Urinary bladder (tissue), 3 donors: ENCODE measurements at regions not wholly inside any gene's neighbourhood (a gene's known extent, or its start where the extent isn't known, plus 50 kb on each side); places are given as distances from the start of the nearest gene placed in this dataset.
A peak's percentile ranks its signal among the peaks of the same experiment; 100 is the strongest.
"Not testable (repeated sequence)": the region's sequence is repeated elsewhere in the genome, so short reads cannot be mapped to it uniquely, and the experiment has no call there.

Experiments
- DNase-seq: peaks from one replicate; pipeline ENCODE4 v3.0.0-alpha.2; 2015; ENCODE audit errors: extremely low spot score
- H3K27ac ChIP-seq: one replicate; pipeline ENCODE4 v1.5.1; 2013; ENCODE audit warnings: low read depth, mild to moderate bottlenecking, moderate library complexity
- H3K36me3 ChIP-seq: one replicate; pipeline ENCODE4 v1.6.1; 2013; ENCODE audit warnings: mild to moderate bottlenecking, moderate library complexity; ENCODE audit not compliant: insufficient read depth
- H3K4me1 ChIP-seq: one replicate; pipeline ENCODE4 v1.6.1; 2013; ENCODE audit warnings: mild to moderate bottlenecking, moderate library complexity; ENCODE audit not compliant: insufficient read depth
- H3K4me3 ChIP-seq: one replicate; pipeline ENCODE4 v1.5.1; 2013; ENCODE audit warnings: low read depth, low read length
- WGBS: extraction: QIAGEN DNeasy Blood & Tissue Kit; methylation state at CpG from one replicate; pipeline ENCODE4 v1.1.7; 2013; 5-methylcytosine and 5-hydroxymethylcytosine counted together
- donor health status: healthy with polysubstance abuse.
- donor health status: healthy.

DNA sequence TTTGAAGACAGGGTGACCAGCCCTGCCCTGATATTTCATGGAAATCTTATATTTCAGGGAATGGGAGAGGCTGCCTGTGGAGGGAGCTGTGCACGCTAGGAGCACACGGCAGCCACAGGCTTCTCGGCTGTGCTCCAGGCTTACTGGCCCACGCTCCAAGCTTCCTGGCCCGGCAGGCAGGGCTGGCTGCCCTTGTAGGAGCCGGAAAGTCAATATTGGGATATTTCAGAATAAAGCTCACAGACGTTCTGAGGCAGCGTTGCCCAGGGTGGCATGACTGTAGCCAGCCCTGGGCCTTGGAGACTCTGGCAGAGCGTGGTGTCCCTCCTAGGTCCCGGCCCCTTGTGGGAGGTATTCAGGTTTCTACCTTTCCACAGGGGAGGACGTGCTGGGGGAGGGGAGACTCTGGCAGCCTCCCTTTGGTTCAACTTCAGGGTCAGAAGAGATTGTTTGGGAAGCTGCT lies 95.6 kb downstream of the NPIPB11 start:
- WGBS = 58% methylated on average over 11 of the region's 11 CpGs
- DNase-seq = no peak

DNA sequence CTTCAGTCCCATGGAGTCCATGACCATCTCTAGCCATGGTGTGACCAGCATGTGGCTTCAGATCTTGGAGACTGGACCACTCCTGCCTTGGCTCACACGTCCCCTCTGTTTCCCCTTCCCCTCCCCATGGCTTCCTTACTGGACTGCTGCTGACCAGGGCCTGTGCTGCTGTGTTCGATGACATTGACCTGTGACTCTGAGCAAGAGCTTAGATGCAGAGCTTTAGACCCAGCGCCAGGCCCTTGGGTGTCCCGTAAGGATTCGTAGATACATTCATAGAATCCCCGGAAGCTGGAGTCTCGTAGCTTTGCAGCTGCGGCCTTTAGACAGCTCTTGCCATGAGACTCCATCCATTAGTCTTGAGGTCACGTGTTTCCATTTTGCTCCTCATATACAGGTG lies 96.3 kb downstream of the NPIPB11 start:
- H3K4me3 ChIP-seq, H3K36me3 ChIP-seq, DNase-seq, H3K4me1 ChIP-seq: not testable (repeated sequence)
- 94% methylated on average over 9 of the region's 9 CpGs for whole genome bisulfite sequencing
- peak overlapping the region; percentile 35 for H3K27ac ChIP-seq

More for the DNA sequence above, 95.6 kb downstream of the NPIPB11 start:
- Histone ChIP-seq H3K4me3 (no peak overlapping the region), H3K36me3 (no peaks in the 10 kb centered on the region), H3K4me1 (no peaks in the 10 kb centered on the region), H3K27ac (no peak overlapping the region)

- 93% methylated on average over 13 of the region's 13 CpGs for WGBS
- H3K4me1 ChIP-seq, H3K36me3 ChIP-seq, DNase-seq, H3K4me3 ChIP-seq, H3K27ac ChIP-seq: not testable (repeated sequence)
Measured at GRCh38 chr16:29309601-29310000, 96.9 kb downstream of the NPIPB11 start.

- no peak for DNase-seq
- Histone ChIP-seq H3K27ac (no peak overlapping the region), H3K4me3 (no peak overlapping the region), H3K4me1 (no peaks in the 10 kb centered on the region), H3K36me3 (no peaks in the 10 kb centered on the region)
- 92% methylated on average over 20 of the region's 20 CpGs for WGBS
Measured at GRCh38 chr16:29308644-29309546, 97.6 kb downstream of the NPIPB11 start.

GRCh38 chr16:29307598-29308507 lies 98.7 kb downstream of the NPIPB11 start:
- Histone ChIP-seq H3K36me3 (no peaks in the 10 kb centered on the region), H3K27ac (no peak overlapping the region), H3K4me3 (no peak overlapping the region), H3K4me1 (no peaks in the 10 kb centered on the region)
- 50% methylated on average over 19 of the region's 19 CpGs for WGBS
- no peak for DNase-seq

DNA sequence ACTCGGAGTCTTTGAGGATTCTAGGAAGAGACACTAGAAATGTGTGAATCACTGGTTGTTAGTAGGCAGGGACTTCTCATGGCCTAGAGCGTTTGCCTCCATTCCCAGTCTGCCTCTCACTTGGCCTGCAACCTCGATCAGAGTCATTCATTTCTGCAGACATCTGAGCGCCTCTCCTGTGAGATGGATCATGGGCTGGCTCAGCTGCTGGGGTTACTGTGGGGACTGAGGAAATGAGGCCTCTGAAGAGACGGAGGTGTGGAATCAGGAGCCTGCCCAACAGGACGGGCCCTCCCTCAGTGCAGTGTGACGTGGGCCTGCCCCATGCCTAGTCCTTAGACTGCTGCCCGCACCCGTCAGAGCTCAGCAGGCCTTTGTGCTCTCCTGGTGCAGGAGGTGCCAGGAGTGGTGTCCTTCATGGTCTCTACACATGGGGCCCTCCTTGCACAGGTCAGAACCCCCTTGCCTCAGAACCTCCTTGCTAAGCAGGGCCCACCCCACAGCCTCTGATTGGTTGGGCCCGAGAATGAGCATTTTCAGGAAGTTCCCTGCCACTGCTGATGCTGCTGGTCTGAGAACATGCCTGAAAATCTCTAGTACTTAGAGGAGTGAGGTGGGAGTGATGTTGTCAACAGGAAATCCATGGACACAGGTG lies 99.4 kb downstream of the NPIPB11 start:
- no peak for DNase-seq
- H3K36me3 ChIP-seq = no peaks in the 10 kb centered on the region
- no peaks in the 10 kb centered on the region for H3K4me1 ChIP-seq
- no peak overlapping the region for H3K4me3 ChIP-seq
- 83% methylated on average over 10 of the region's 10 CpGs for WGBS
- no peak overlapping the region for H3K27ac ChIP-seq

DNA sequence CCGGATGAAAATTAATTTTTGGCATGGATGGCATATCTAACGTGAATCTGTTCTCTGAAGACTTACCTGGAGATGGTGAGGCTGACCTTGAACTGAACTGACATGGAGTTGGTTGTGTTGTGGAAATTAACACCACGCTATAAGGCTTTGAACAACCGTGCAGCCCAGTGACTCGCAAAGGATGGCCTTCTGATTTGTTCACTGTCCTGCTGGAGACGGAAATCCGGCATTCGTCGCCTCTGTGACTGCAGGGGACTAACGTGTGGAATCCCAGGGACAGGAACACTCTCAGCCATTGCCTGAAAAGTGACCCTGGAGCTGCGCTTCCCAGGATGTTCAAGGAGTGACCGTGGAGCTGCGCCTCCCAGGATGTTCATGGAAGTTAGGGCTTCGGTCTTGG lies 100.3 kb downstream of the NPIPB11 start:
- Histone ChIP-seq H3K36me3 (no peaks in the 10 kb centered on the region), H3K4me1 (no peaks in the 10 kb centered on the region), H3K27ac (no peak overlapping the region), H3K4me3 (no peak overlapping the region)
- DNase-seq = no peak
- 91% methylated on average over 14 of the region's 14 CpGs for WGBS

- 96% methylated on average over 11 of the region's 11 CpGs for WGBS
- not testable (repeated sequence) for DNase-seq, H3K36me3 ChIP-seq, H3K27ac ChIP-seq, H3K4me1 ChIP-seq, H3K4me3 ChIP-seq
Measured at GRCh38 chr16:29305018-29305417, 101.5 kb downstream of the NPIPB11 start.

- Histone ChIP-seq H3K36me3 (no peaks in the 10 kb centered on the region), H3K4me3 (no peak overlapping the region), H3K4me1 (no peaks in the 10 kb centered on the region), H3K27ac (no peak overlapping the region)
- 80% methylated on average over 11 of the region's 11 CpGs for WGBS
- no peak for DNase-seq
Measured at GRCh38 chr16:29304251-29304650, 102.3 kb downstream of the NPIPB11 start.

- DNase-seq = no peak
- Histone ChIP-seq H3K4me1 (no peaks in the 10 kb centered on the region), H3K36me3 (no peaks in the 10 kb centered on the region), H3K4me3 (no peak overlapping the region), H3K27ac (no peak overlapping the region)
- WGBS = 97% methylated on average over 5 of the region's 5 CpGs
Measured at GRCh38 chr16:29303520-29303919, 103.0 kb downstream of the NPIPB11 start.

- no peak overlapping the region for H3K4me3 ChIP-seq
- H3K27ac ChIP-seq = no peak overlapping the region
- no peaks in the 10 kb centered on the region for H3K4me1 ChIP-seq
- WGBS = 98% methylated on average over 13 of the region's 13 CpGs
- no peaks in the 10 kb centered on the region for H3K36me3 ChIP-seq
- no peak for DNase-seq
Measured at GRCh38 chr16:29302976-29303375, 103.5 kb downstream of the NPIPB11 start.

DNA sequence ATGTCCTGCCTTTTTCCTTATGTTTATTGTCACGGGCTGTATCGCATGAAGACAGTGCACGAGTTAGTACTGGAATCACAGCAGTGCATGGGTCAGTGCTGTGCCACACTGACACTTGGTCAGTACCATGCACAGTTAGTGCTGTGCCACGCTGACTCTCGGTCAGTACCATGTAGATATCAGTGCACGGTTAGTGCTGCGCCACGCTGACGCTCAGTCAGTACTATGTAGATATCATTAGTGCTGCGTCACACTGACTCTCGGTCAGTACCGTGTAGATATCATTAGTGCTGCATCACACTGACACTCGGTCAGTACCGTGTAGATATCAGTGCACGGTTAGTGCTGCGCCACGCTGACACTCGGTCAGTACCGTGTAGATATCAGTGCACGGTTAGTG lies 104.1 kb downstream of the NPIPB11 start:
- H3K27ac ChIP-seq, DNase-seq, H3K4me1 ChIP-seq, H3K4me3 ChIP-seq, H3K36me3 ChIP-seq: not testable (repeated sequence)
- WGBS = 93% methylated on average over 20 of the region's 20 CpGs

DNA sequence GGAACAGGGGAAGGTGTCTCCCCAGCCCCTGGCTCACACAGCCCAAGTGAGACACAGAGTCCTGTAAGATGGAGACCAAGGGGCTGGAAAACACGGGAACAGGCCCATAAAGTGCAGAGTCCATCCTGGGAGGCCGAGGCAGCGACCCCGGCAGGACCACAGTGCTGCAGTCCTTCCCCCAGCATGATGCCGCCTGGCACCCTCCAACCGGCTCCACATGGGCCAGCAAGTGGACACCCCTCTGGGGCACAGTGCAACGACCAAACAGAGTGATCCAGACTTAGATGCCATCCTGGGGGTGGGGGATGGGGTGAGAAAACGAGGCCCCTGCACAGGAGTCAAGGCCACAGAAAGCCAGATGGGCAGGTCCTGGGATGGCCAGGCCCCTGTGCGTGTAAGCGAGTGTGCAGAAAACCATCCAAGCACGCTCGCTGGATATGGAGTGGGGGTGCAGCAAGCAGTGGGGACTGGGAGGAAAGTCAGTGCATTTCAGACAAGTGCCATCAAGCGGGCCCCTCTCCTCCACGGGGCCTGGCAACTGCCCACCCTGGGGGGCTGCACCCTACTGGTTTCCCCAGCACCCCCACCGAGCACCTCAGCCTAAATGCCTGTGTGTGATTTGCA lies 104.7 kb downstream of the NPIPB11 start:
- WGBS = 92% methylated on average over 15 of the region's 15 CpGs

More for the DNA sequence above, 104.7 kb downstream of the NPIPB11 start:
- not testable (repeated sequence) for H3K4me3 ChIP-seq, H3K27ac ChIP-seq, H3K36me3 ChIP-seq, H3K4me1 ChIP-seq, DNase-seq
